Suprapubic skin (tissue), 4 donors: ENCODE measurements at regions not wholly inside any gene's neighbourhood (a gene's known extent, or its start where the extent isn't known, plus 50 kb on each side); places are given as distances from the start of the nearest gene placed in this dataset.

Experiments
- CTCF ChIP-seq, 2 donors: fragments of 200-600 bp in 1 of 2; fragments of 450-650 bp in 1 of 2; sonication (generic) in 1 of 2; IDR thresholded peaks; one replicate each; pipeline ENCODE4 v1.5.1; 2016 to 2019; ENCODE audit warnings: antibody characterized with exemption in 2 of 2, mild to moderate bottlenecking in 1 of 2, moderate library complexity in 1 of 2
- EP300 ChIP-seq: sonication (generic); formaldehyde crosslinking; IDR thresholded peaks from one replicate; pipeline ENCODE4 v1.6.1; 2017; ENCODE audit warnings: antibody characterized with exemption
- POLR2A ChIP-seq, 2 donors: fragments of 450-650 bp; IDR thresholded peaks; one replicate each; pipeline ENCODE4 v1.6.1; 2017; ENCODE audit warnings: antibody characterized with exemption in 2 of 2, mild to moderate bottlenecking in 2 of 2, moderate library complexity in 2 of 2
- POLR2AphosphoS5 ChIP-seq, 3 donors: sonication (generic); formaldehyde crosslinking; IDR thresholded peaks; one replicate each; pipeline ENCODE4 v1.6.1; 2017; ENCODE audit warnings: antibody characterized with exemption in 3 of 3

GRCh38 chr1:177368255-177368654, 197.5 kb downstream of the BRINP2 start:
- TF ChIP-seq POLR2A (IDR thresholded peaks at IDR 0.05) (no peak), CTCF (IDR thresholded peaks at IDR 0.05) (no peak), POLR2AphosphoS5 (IDR thresholded peaks at IDR 0.05) (no peak), EP300 (no peak)
